NCI-H82 (cell line): ENCODE measurements at regions not wholly inside any gene's neighbourhood (a gene's known extent, or its start where the extent isn't known, plus 50 kb on each side); places are given as distances from the start of the nearest gene placed in this dataset.

Source experiments
- DNase-seq: peaks from one replicate; lab custom pipeline; 2025; lab: John Stamatoyannopoulos, UW

- DNase-seq, result no peak
Measured at GRCh38 chr5:33153372-33153771, 287.4 kb upstream of the TARS1 start.

GRCh38 chr5:33153831-33154230 is 286.9 kb upstream of the TARS1 start:
- DNase-seq, result no peak

GRCh38 chr5:33160871-33161270 is 279.9 kb upstream of the TARS1 start:
- DNase-seq, result no peak

- DNase-seq, result no peak
Measured at GRCh38 chr5:33161421-33161820, 279.3 kb upstream of the TARS1 start.

GRCh38 chr5:33162057-33162456 is 278.7 kb upstream of the TARS1 start:
- no peak for DNase-seq

- DNase-seq, result peak; percentile 0
Measured at GRCh38 chr5:33166522-33166921, 274.2 kb upstream of the TARS1 start.

- no peak for DNase-seq
Measured at GRCh38 chr5:33166948-33167347, 273.8 kb upstream of the TARS1 start.

- DNase-seq, result no peak
Measured at GRCh38 chr5:33167541-33167940, 273.2 kb upstream of the TARS1 start.

- no peak for DNase-seq
Measured at GRCh38 chr5:33170411-33170810, 270.4 kb upstream of the TARS1 start.

GRCh38 chr5:33174383-33174782 is 266.4 kb upstream of the TARS1 start:
- no peak for DNase-seq

GRCh38 chr5:33179301-33179700 is 261.5 kb upstream of the TARS1 start:
- DNase-seq, result no peak

- DNase-seq, result peak; percentile 2
Measured at GRCh38 chr5:33180900-33181299, 259.9 kb upstream of the TARS1 start.

- peak; percentile 14 for DNase-seq
Measured at GRCh38 chr5:33182986-33183385, 257.8 kb upstream of the TARS1 start.

GRCh38 chr5:33184367-33184766 is 256.4 kb upstream of the TARS1 start:
- no peak for DNase-seq

GRCh38 chr5:33188089-33188488 is 252.7 kb upstream of the TARS1 start:
- DNase-seq, result no peak

GRCh38 chr5:33194914-33195313 is 245.9 kb upstream of the TARS1 start:
- no peak for DNase-seq

GRCh38 chr5:33195431-33196165 is 245.2 kb upstream of the TARS1 start:
- DNase-seq, result no peak

- DNase-seq, result no peak
Measured at GRCh38 chr5:33198836-33199235, 241.9 kb upstream of the TARS1 start.

GRCh38 chr5:33203931-33204330 is 236.8 kb upstream of the TARS1 start:
- DNase-seq, result no peak

- DNase-seq, result no peak
Measured at GRCh38 chr5:33205079-33205478, 235.7 kb upstream of the TARS1 start.

- DNase-seq, result no peak
Measured at GRCh38 chr5:33205727-33206410, 234.9 kb upstream of the TARS1 start.

- no peak for DNase-seq
Measured at GRCh38 chr5:33206962-33207506, 233.7 kb upstream of the TARS1 start.

- no peak for DNase-seq
Measured at GRCh38 chr5:33209252-33209651, 231.5 kb upstream of the TARS1 start.
